ENCODE measurements at regions not wholly inside any gene's neighbourhood (a gene's known extent, or its start where the extent isn't known, plus 50 kb on each side); places are given as distances from the start of the nearest gene placed in this dataset.

GRCh38 chr3:72597043-72597442, 251.2 kb downstream of the SHQ1 start:
- Histone ChIP-seq H3K4me2 (no peak overlapping the region), H4K20me1 (ENCODE audit: insufficient read depth, poor library complexity, severe bottlenecking) (no peaks in the 10 kb centered on the region), H2AFZ (no peak overlapping the region), H3K27ac (no peak overlapping the region), H3K9me3 (ENCODE audit: low read depth) (no peaks in the 10 kb centered on the region), H3K27me3 (no peaks in the 10 kb centered on the region), H3K4me3 (no peak overlapping the region), H3K79me2 (no peaks in the 10 kb centered on the region), H3K9me2 (replicated peaks; ENCODE audit: insufficient read depth) (no peaks in the 10 kb centered on the region), H3K36me3 (replicated peaks; ENCODE audit: insufficient read depth, low read depth) (no peaks in the 10 kb centered on the region), H3K4me1 (ENCODE audit: insufficient read depth) (peaks cover 7% of the 10 kb centered on the region)
- no peak for TF ChIP-seq CTCF (IDR thresholded peaks at IDR 0.05; ENCODE audit: poor library complexity)
- no peak for TF ChIP-seq EZH2phosphoT487 (IDR thresholded peaks at IDR 0.05; ENCODE audit: low read depth, severe bottlenecking, unreplicated experiment)
- no peak for TF ChIP-seq EZH2 (IDR thresholded peaks at IDR 0.05; ENCODE audit: borderline replicate concordance)
- DNase-seq (ENCODE audit: low spot score), result no peak

- Histone ChIP-seq H3K4me3 (no peak overlapping the region), H3K27me3 (no peaks in the 10 kb centered on the region), H3K9me2 (replicated peaks; ENCODE audit: insufficient read depth) (no peaks in the 10 kb centered on the region), H3K4me2 (no peak overlapping the region), H3K9me3 (ENCODE audit: low read depth) (no peaks in the 10 kb centered on the region), H4K20me1 (ENCODE audit: insufficient read depth, poor library complexity, severe bottlenecking) (no peaks in the 10 kb centered on the region), H3K27ac (no peak overlapping the region), H3K79me2 (no peaks in the 10 kb centered on the region), H3K36me3 (replicated peaks; ENCODE audit: insufficient read depth, low read depth) (no peaks in the 10 kb centered on the region), H2AFZ (no peak overlapping the region), H3K4me1 (ENCODE audit: insufficient read depth) (peaks cover 16% of the 10 kb centered on the region)
- no peak for DNase-seq (ENCODE audit: low spot score)
- 84% methylated on average over 7 of the region's 7 CpGs for WGBS (ENCODE audit: low lambda C conversion rate, missing lambda C conversion rate)
- TF ChIP-seq EZH2phosphoT487 (IDR thresholded peaks at IDR 0.05; ENCODE audit: low read depth, severe bottlenecking, unreplicated experiment) (no peak), EZH2 (IDR thresholded peaks at IDR 0.05; ENCODE audit: borderline replicate concordance) (no peak), CTCF (IDR thresholded peaks at IDR 0.05; ENCODE audit: poor library complexity) (no peak)
Measured at GRCh38 chr3:72595927-72596610, 252.2 kb downstream of the SHQ1 start.

GRCh38 chr3:72595376-72595775, 252.9 kb downstream of the SHQ1 start:
- Histone ChIP-seq H3K79me2 (no peaks in the 10 kb centered on the region), H3K9me3 (ENCODE audit: low read depth) (no peaks in the 10 kb centered on the region), H3K4me3 (no peak overlapping the region), H3K4me2 (no peak overlapping the region), H3K36me3 (replicated peaks; ENCODE audit: insufficient read depth, low read depth) (no peaks in the 10 kb centered on the region), H3K4me1 (ENCODE audit: insufficient read depth) (peaks cover 23% of the 10 kb centered on the region), H3K9me2 (replicated peaks; ENCODE audit: insufficient read depth) (no peaks in the 10 kb centered on the region), H3K27ac (no peak overlapping the region), H2AFZ (no peak overlapping the region), H3K27me3 (no peaks in the 10 kb centered on the region), H4K20me1 (ENCODE audit: insufficient read depth, poor library complexity, severe bottlenecking) (no peaks in the 10 kb centered on the region)
- TF ChIP-seq CTCF (IDR thresholded peaks at IDR 0.05; ENCODE audit: poor library complexity), result no peak
- no peak for TF ChIP-seq EZH2 (IDR thresholded peaks at IDR 0.05; ENCODE audit: borderline replicate concordance)
- TF ChIP-seq EZH2phosphoT487 (IDR thresholded peaks at IDR 0.05; ENCODE audit: low read depth, severe bottlenecking, unreplicated experiment), result no peak
- DNase-seq (ENCODE audit: low spot score), result no peak
- 67% methylated on average over 4 of the region's 4 CpGs for WGBS (ENCODE audit: low lambda C conversion rate, missing lambda C conversion rate)

Measured in hepatocyte (in vitro differentiated cells).